ENCODE measurements at regions not wholly inside any gene's neighbourhood (a gene's known extent, or its start where the extent isn't known, plus 50 kb on each side); places are given as distances from the start of the nearest gene placed in this dataset.

- DNase-seq (ENCODE audit: insufficient read length, low spot score): no peak
- no peak for FAIRE-seq
- peak; percentile 24 for TF ChIP-seq CTCF (IDR thresholded peaks at IDR 0.05; ENCODE audit: insufficient read depth, missing control alignments)
Observed at GRCh38 chr20:48170625-48171024, 385.3 kb upstream of the SULF2 start.

- no peak for DNase-seq (ENCODE audit: insufficient read length, low spot score)
- FAIRE-seq: no peak
- TF ChIP-seq CTCF (IDR thresholded peaks at IDR 0.05; ENCODE audit: insufficient read depth, missing control alignments): no peak
Observed at GRCh38 chr20:48169650-48170225, 384.5 kb upstream of the SULF2 start.

GRCh38 chr20:48166082-48166835 lies 381.0 kb upstream of the SULF2 start:
- no peak for TF ChIP-seq CTCF (IDR thresholded peaks at IDR 0.05; ENCODE audit: insufficient read depth, missing control alignments)
- no peak for FAIRE-seq
- no peak for DNase-seq (ENCODE audit: insufficient read length, low spot score)

GRCh38 chr20:48165401-48165685 lies 380.1 kb upstream of the SULF2 start:
- TF ChIP-seq CTCF (IDR thresholded peaks at IDR 0.05; ENCODE audit: insufficient read depth, missing control alignments): no peak
- no peak for FAIRE-seq
- no peak for DNase-seq (ENCODE audit: insufficient read length, low spot score)

- no peak for TF ChIP-seq CTCF (IDR thresholded peaks at IDR 0.05; ENCODE audit: insufficient read depth, missing control alignments)
- DNase-seq (ENCODE audit: insufficient read length, low spot score) (no peak), FAIRE-seq (no peak)
Observed at GRCh38 chr20:48164566-48165400, 379.5 kb upstream of the SULF2 start.

- FAIRE-seq (no peak), DNase-seq (ENCODE audit: insufficient read length, low spot score) (no peak)
- no peak for TF ChIP-seq CTCF (IDR thresholded peaks at IDR 0.05; ENCODE audit: insufficient read depth, missing control alignments)
Observed at GRCh38 chr20:48164034-48164433, 378.8 kb upstream of the SULF2 start.

- no peak for TF ChIP-seq CTCF (IDR thresholded peaks at IDR 0.05; ENCODE audit: insufficient read depth, missing control alignments)
- FAIRE-seq: no peak
- no peak for DNase-seq (ENCODE audit: insufficient read length, low spot score)
Observed at GRCh38 chr20:48163505-48163904, 378.2 kb upstream of the SULF2 start.
